HEK293 (cell line): ENCODE measurements at regions not wholly inside any gene's neighbourhood (a gene's known extent, or its start where the extent isn't known, plus 50 kb on each side); places are given as distances from the start of the nearest gene placed in this dataset.

Experiments used
- CTCF ChIA-PET: fragments of 350-600 bp; formaldehyde crosslinking; extraction: SDS; loops from one replicate; lab custom pipeline; 2021; ENCODE audit warnings: antibody characterized with exemption; lab: Yijun Ruan, JAX
- POLR2A ChIA-PET: fragments of 300-600 bp; formaldehyde crosslinking; extraction: SDS; loops from one replicate; lab custom pipeline; 2020; ENCODE audit warnings: antibody characterized with exemption, inconsistent platforms; lab: Yijun Ruan, JAX
- H3K27ac ChIP-seq: fragments of 200-500 bp; sonication (Bioruptor generic); 2 replicates; pipeline ENCODE4 v1.5.1; 2014; ENCODE audit warnings: low read depth, low read length, control low read depth, inconsistent platforms; ENCODE audit errors: extremely low read depth
- H3K36me3 ChIP-seq, 2 experiments: fragments of 200-500 bp in 1 of 2; sonication (Bioruptor generic) in 1 of 2; 1 replicate in 1 of 2; 2 replicates in 1 of 2; pipeline ENCODE4 v1.5.1; 2014 to 2017; ENCODE audit warnings: inconsistent platforms in 2 of 2, low read length in 2 of 2; ENCODE audit not compliant: control insufficient read depth in 2 of 2, insufficient read depth in 1 of 2
- H3K4me1 ChIP-seq: fragments of 200-500 bp; sonication (Bioruptor generic); 2 replicates; pipeline ENCODE4 v1.5.1; 2014; ENCODE audit warnings: mild to moderate bottlenecking, low read length, inconsistent platforms; ENCODE audit not compliant: control insufficient read depth, insufficient read depth
- H3K4me3 ChIP-seq: 2 replicates; pipeline ENCODE4 v1.5.1; 2011; ENCODE audit warnings: low read depth, mild to moderate bottlenecking, control low read depth, low read length, moderate library complexity
- H3K9me3 ChIP-seq: fragments of 200-500 bp; sonication (Bioruptor generic); 2 replicates; pipeline ENCODE4 v1.5.1; 2014; ENCODE audit warnings: low read depth, low read length, inconsistent platforms; ENCODE audit not compliant: control insufficient read depth, insufficient read depth
- HOXD13 ChIP-seq: sonication (generic); formaldehyde crosslinking; IDR thresholded peaks from 2 replicates; pipeline ENCODE4 v1.8.0; 2022; ENCODE audit warnings: missing genetic modification reagents, borderline replicate concordance
- IKZF3 ChIP-seq: fragments of 450-650 bp; IDR thresholded peaks from 2 replicates; pipeline ENCODE4 v1.5.0; 2018; ENCODE audit warnings: missing biosample characterization, mild to moderate bottlenecking, missing genetic modification characterization, moderate library complexity
- KLF17 ChIP-seq: fragments of 450-650 bp; formaldehyde crosslinking; IDR thresholded peaks from 2 replicates; pipeline ENCODE4 v1.5.1; 2016; ENCODE audit warnings: missing biosample characterization, missing genetic modification characterization
- SP2 ChIP-seq: fragments of 450-650 bp; formaldehyde crosslinking; IDR thresholded peaks from 2 replicates; pipeline ENCODE4 v1.5.1; 2016; ENCODE audit warnings: missing biosample characterization, missing genetic modification characterization
- ZNF133 ChIP-seq: fragments of 450-650 bp; formaldehyde crosslinking; IDR thresholded peaks from 2 replicates; pipeline ENCODE4 v1.5.1; 2016; ENCODE audit warnings: missing biosample characterization, missing genetic modification characterization
- ZNF155 ChIP-seq: fragments of 450-650 bp; formaldehyde crosslinking; IDR thresholded peaks from 2 replicates; pipeline ENCODE4 v1.5.1; 2016; ENCODE audit warnings: missing biosample characterization, missing genetic modification characterization
- ZNF174 ChIP-seq: fragments of 450-650 bp; formaldehyde crosslinking; IDR thresholded peaks from 2 replicates; pipeline ENCODE4 v1.5.0; 2017; ENCODE audit warnings: missing biosample characterization, mild to moderate bottlenecking, missing genetic modification characterization
- ZNF202 ChIP-seq: fragments of 450-650 bp; formaldehyde crosslinking; IDR thresholded peaks from 2 replicates; pipeline ENCODE4 v1.5.1; 2016; ENCODE audit warnings: missing biosample characterization, missing genetic modification characterization, borderline replicate concordance
- ZNF274 ChIP-seq, 2 experiments: fragments of 200-500 bp in 1 of 2; fragments of 450-650 bp in 1 of 2; sonication (Bioruptor generic) in 1 of 2; formaldehyde crosslinking in 1 of 2; IDR thresholded peaks; 2 replicates each; pipeline versions ENCODE4 v1.5.1 to v1.6.1; 2014 to 2016; ENCODE audit warnings: borderline replicate concordance in 1 of 2, inconsistent platforms in 1 of 2, low read length in 1 of 2, missing biosample characterization in 1 of 2, missing genetic modification characterization in 1 of 2
- ZNF302 ChIP-seq: fragments of 450-650 bp; formaldehyde crosslinking; IDR thresholded peaks from 2 replicates; pipeline ENCODE4 v1.5.1; 2016; ENCODE audit warnings: missing biosample characterization, missing genetic modification characterization, low read depth
- ZNF341 ChIP-seq: fragments of 450-650 bp; formaldehyde crosslinking; IDR thresholded peaks from 2 replicates; pipeline ENCODE4; 2016; ENCODE audit warnings: low read depth, missing biosample characterization, missing genetic modification characterization
- ZNF37A ChIP-seq: fragments of 450-650 bp; IDR thresholded peaks from 2 replicates; pipeline ENCODE4 v1.5.1; 2018; ENCODE audit warnings: missing biosample characterization, missing genetic modification characterization
- ZNF404 ChIP-seq: fragments of 450-650 bp; formaldehyde crosslinking; IDR thresholded peaks from 2 replicates; pipeline ENCODE4 v1.5.1; 2017; ENCODE audit warnings: missing biosample characterization, missing genetic modification characterization
- ZNF548 ChIP-seq: fragments of 450-650 bp; formaldehyde crosslinking; IDR thresholded peaks from 2 replicates; pipeline ENCODE4 v1.5.1; 2016; ENCODE audit warnings: missing biosample characterization, missing genetic modification characterization
- ZNF626 ChIP-seq: fragments of 450-650 bp; sonication (Bioruptor Pico); formaldehyde crosslinking; IDR thresholded peaks from 2 replicates; pipeline ENCODE4 v1.5.1; 2018; ENCODE audit warnings: missing biosample characterization, missing genetic modification characterization, inconsistent platforms
- ZNF629 ChIP-seq: fragments of 450-650 bp; formaldehyde crosslinking; IDR thresholded peaks from 2 replicates; pipeline ENCODE4 v1.5.1; 2017; ENCODE audit warnings: missing biosample characterization, missing genetic modification characterization
- ZNF664 ChIP-seq: fragments of 450-650 bp; formaldehyde crosslinking; IDR thresholded peaks from 2 replicates; pipeline ENCODE4 v1.5.1; 2016; ENCODE audit warnings: missing biosample characterization, missing genetic modification characterization
- ZNF692 ChIP-seq: fragments of 450-650 bp; formaldehyde crosslinking; IDR thresholded peaks from 2 replicates; pipeline ENCODE4 v1.5.1; 2016; ENCODE audit warnings: missing biosample characterization, missing genetic modification characterization
- ZNF830 ChIP-seq: fragments of 450-650 bp; IDR thresholded peaks from 2 replicates; pipeline ENCODE4 v1.5.0; 2018; ENCODE audit warnings: missing biosample characterization, missing genetic modification characterization, low read depth, mild to moderate bottlenecking, moderate library complexity
- TF ChIP-seq, protein P1 (sequence below): fragments of 450-650 bp; formaldehyde crosslinking; IDR thresholded peaks from 2 replicates; pipeline ENCODE4 v1.5.1; 2017; ENCODE audit warnings: missing biosample characterization, mild to moderate bottlenecking, missing genetic modification characterization, moderate library complexity
- TF ChIP-seq, protein P2 (sequence below): fragments of 450-650 bp; formaldehyde crosslinking; IDR thresholded peaks from 2 replicates; pipeline ENCODE4 v1.5.1; 2016; ENCODE audit warnings: missing biosample characterization, missing genetic modification characterization
- TF ChIP-seq, protein P3 (sequence below): fragments of 450-650 bp; formaldehyde crosslinking; IDR thresholded peaks from 2 replicates; pipeline ENCODE4 v1.5.1; 2016; ENCODE audit warnings: missing biosample characterization, missing genetic modification characterization

- ChIA-PET POLR2A (no interaction called here), CTCF (no interaction called here)
- Histone ChIP-seq H3K4me3 (no peak overlapping the region), H3K9me3 (no peaks in the 10 kb centered on the region), H3K36me3 (no peaks in the 10 kb centered on the region), H3K4me1 (no peaks in the 10 kb centered on the region), H3K27ac (no peak overlapping the region)
- TF ChIP-seq ZNF37A (tag by site-specific recombination) (no peak), ZNF629 (tag by site-specific recombination) (no peak), HOXD13 (CRISPR knock-in tag) (no peak), ZNF155 (tag by site-specific recombination) (no peak), ZNF404 (no peak)
Measured at GRCh38 chr3:118541796-118542195, 492.9 kb downstream of the IGSF11 start.

DNA sequence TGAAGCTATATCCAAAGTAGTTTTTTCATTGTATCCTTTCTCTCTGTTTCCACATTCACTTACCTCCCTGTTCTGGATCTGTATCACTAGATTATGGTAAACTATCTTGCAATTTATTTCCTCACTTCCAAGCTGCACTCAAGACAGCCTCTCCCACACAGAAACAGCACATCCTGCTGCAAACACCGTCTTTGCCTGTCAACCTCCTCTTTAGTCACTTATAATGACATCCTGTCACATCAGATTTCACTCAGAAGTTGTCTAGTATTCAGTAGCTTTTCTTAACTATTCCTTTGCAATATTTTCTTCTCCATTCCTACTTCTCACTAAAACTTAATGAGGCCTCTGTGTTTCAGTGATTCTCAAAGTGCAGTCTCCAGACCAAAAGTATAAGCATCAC lies 490.8 kb downstream of the IGSF11 start:
- TF ChIP-seq, protein P1, sequence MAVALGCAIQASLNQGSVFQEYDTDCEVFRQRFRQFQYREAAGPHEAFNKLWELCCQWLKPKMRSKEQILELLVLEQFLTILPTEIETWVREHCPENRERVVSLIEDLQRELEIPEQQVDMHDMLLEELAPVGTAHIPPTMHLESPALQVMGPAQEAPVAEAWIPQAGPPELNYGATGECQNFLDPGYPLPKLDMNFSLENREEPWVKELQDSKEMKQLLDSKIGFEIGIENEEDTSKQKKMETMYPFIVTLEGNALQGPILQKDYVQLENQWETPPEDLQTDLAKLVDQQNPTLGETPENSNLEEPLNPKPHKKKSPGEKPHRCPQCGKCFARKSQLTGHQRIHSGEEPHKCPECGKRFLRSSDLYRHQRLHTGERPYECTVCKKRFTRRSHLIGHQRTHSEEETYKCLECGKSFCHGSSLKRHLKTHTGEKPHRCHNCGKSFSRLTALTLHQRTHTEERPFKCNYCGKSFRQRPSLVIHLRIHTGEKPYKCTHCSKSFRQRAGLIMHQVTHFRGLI (tag by site-specific recombination), result no peak
- TF ChIP-seq IKZF3 (tag by site-specific recombination) (no peak), ZNF692 (no peak), ZNF302 (tag by site-specific recombination) (no peak), KLF17 (tag by site-specific recombination) (no peak), ZNF174 (tag by site-specific recombination) (no peak), ZNF664 (tag by site-specific recombination) (no peak), ZNF629 (tag by site-specific recombination) (no peak)
- H3K4me3 ChIP-seq, result no peak overlapping the region
- H3K27ac ChIP-seq, result no peak overlapping the region
- H3K4me1 ChIP-seq, result no peaks in the 10 kb centered on the region
- H3K36me3 ChIP-seq, result no peaks in the 10 kb centered on the region
- POLR2A ChIA-PET, result no interaction called here
- H3K9me3 ChIP-seq, result no peaks in the 10 kb centered on the region
- CTCF ChIA-PET, result interaction anchor here (0.6 kb wide), 1 partner anchor 34 kb away, joined by 3 read pairs; no protein-coding TSS in a partner anchor

DNA sequence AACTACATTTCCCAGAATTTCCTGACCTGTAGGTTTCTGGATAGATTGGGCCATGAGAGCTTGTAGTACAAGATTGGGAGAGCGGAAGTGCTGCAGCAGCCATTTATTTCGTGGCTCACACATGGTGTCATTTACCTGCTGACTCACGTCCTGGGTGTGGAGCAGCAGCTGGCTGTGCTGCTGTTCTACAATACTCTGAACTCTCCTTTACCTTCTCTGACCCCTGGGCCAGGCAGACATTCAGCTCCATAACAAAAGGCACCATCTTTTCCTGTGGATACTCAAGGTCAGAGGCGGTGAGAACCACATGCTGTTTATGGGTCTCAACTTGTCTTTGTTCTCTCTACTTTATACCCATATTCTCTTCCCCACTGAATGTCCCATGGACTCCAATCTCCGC lies 490.2 kb downstream of the IGSF11 start:
- no peaks in the 10 kb centered on the region for H3K9me3 ChIP-seq
- TF ChIP-seq ZNF202, result no peak
- no peak for TF ChIP-seq ZNF274 (IDR thresholded peaks at IDR 0.05; ENCODE audit: low read length)
- TF ChIP-seq ZNF274 (tag by site-specific recombination; IDR thresholded peaks at IDR 0.05; ENCODE audit: borderline replicate concordance), result no peak
- no peak for TF ChIP-seq ZNF626
- TF ChIP-seq ZNF548 (tag by site-specific recombination), result no peak
- no peak for TF ChIP-seq ZNF133 (tag by site-specific recombination)
- TF ChIP-seq, protein P2, sequence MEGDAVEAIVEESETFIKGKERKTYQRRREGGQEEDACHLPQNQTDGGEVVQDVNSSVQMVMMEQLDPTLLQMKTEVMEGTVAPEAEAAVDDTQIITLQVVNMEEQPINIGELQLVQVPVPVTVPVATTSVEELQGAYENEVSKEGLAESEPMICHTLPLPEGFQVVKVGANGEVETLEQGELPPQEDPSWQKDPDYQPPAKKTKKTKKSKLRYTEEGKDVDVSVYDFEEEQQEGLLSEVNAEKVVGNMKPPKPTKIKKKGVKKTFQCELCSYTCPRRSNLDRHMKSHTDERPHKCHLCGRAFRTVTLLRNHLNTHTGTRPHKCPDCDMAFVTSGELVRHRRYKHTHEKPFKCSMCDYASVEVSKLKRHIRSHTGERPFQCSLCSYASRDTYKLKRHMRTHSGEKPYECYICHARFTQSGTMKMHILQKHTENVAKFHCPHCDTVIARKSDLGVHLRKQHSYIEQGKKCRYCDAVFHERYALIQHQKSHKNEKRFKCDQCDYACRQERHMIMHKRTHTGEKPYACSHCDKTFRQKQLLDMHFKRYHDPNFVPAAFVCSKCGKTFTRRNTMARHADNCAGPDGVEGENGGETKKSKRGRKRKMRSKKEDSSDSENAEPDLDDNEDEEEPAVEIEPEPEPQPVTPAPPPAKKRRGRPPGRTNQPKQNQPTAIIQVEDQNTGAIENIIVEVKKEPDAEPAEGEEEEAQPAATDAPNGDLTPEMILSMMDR (tag by site-specific recombination), result no peak
- no peak for TF ChIP-seq ZNF341
- TF ChIP-seq, protein P3, sequence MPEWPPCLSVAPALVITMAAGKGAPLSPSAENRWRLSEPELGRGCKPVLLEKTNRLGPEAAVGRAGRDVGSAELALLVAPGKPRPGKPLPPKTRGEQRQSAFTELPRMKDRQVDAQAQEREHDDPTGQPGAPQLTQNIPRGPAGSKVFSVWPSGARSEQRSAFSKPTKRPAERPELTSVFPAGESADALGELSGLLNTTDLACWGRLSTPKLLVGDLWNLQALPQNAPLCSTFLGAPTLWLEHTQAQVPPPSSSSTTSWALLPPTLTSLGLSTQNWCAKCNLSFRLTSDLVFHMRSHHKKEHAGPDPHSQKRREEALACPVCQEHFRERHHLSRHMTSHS (tag by site-specific recombination), result no peak
- no peak for TF ChIP-seq SP2 (tag by site-specific recombination)
- no peak for TF ChIP-seq ZNF830
- TF ChIP-seq, all 188 proteins: peak for 0
- Histone ChIP-seq H3K36me3 (no peaks in the 10 kb centered on the region), H3K4me1 (no peaks in the 10 kb centered on the region), H3K27ac (no peak overlapping the region), H3K4me3 (no peak overlapping the region)
- ChIA-PET CTCF (interaction anchor here (0.6 kb wide), 2 partner anchors 34 to 313 kb away, joined by 3 to 5 read pairs; no protein-coding TSS in a partner anchor), POLR2A (no interaction called here)
